ENCODE measurements at regions not wholly inside any gene's neighbourhood (a gene's known extent, or its start where the extent isn't known, plus 50 kb on each side); places are given as distances from the start of the nearest gene placed in this dataset.
A peak's percentile ranks its signal among the peaks of the same experiment; 100 is the strongest.
"Not testable (repeated sequence)": the region's sequence is repeated elsewhere in the genome, so short reads cannot be mapped to it uniquely, and the experiment has no call there.

- Histone ChIP-seq H3K27ac (ENCODE audit: low read depth, low read length, poor library complexity, severe bottlenecking) (no peak overlapping the region), H3K36me3 (ENCODE audit: insufficient read depth, low read length) (no peaks in the 10 kb centered on the region), H3K27me3 (ENCODE audit: insufficient read depth, low read length) (no peaks in the 10 kb centered on the region), H3K9me2 (ENCODE audit: low read depth, low read length) (no peaks in the 10 kb centered on the region), H3K4me2 (ENCODE audit: low read length) (no peak overlapping the region), H3K4me3 (ENCODE audit: low read depth, low read length, poor library complexity, severe bottlenecking) (no peak overlapping the region), H2AFZ (ENCODE audit: low read length) (no peak overlapping the region), H3K9ac (ENCODE audit: low read length) (no peak overlapping the region; the same call in 1 of the 2 replicates), H3F3A (ENCODE audit: insufficient read depth, low read length) (no peaks in the 10 kb centered on the region), H3K4me1 (ENCODE audit: insufficient read depth, low read length, severe bottlenecking) (peaks cover 18% of the 10 kb centered on the region), H3K79me2 (ENCODE audit: insufficient read depth, low read length) (no peaks in the 10 kb centered on the region), H4K20me1 (ENCODE audit: insufficient read depth, low read length) (no peaks in the 10 kb centered on the region), H3K9me3 (ENCODE audit: low read length) (no peaks in the 10 kb centered on the region)
- TF ChIP-seq CTCF (IDR thresholded peaks at IDR 0.05; ENCODE audit: low read length) (no peak), EZH2 (IDR thresholded peaks at IDR 0.05; ENCODE audit: borderline replicate concordance, low read length) (no peak)
These were observed 51.8 kb downstream of the TEX44 start for GRCh38 chr2:231644426-231644825.

GRCh38 chr2:231646476-231646875, 53.8 kb downstream of the TEX44 start:
- Histone ChIP-seq H3K9me3 (ENCODE audit: low read length) (no peaks in the 10 kb centered on the region), H3K4me2 (ENCODE audit: low read length) (no peak overlapping the region), H3K4me1 (ENCODE audit: insufficient read depth, low read length, severe bottlenecking) (peaks cover 18% of the 10 kb centered on the region), H3F3A (ENCODE audit: insufficient read depth, low read length) (no peaks in the 10 kb centered on the region), H3K27me3 (ENCODE audit: insufficient read depth, low read length) (no peaks in the 10 kb centered on the region), H2AFZ (ENCODE audit: low read length) (no peak overlapping the region), H4K20me1 (ENCODE audit: insufficient read depth, low read length) (no peaks in the 10 kb centered on the region), H3K79me2 (ENCODE audit: insufficient read depth, low read length) (no peaks in the 10 kb centered on the region), H3K4me3 (ENCODE audit: low read depth, low read length, poor library complexity, severe bottlenecking) (no peak overlapping the region), H3K36me3 (ENCODE audit: insufficient read depth, low read length) (no peaks in the 10 kb centered on the region), H3K27ac (ENCODE audit: low read depth, low read length, poor library complexity, severe bottlenecking) (no peak overlapping the region), H3K9me2 (ENCODE audit: low read depth, low read length) (no peaks in the 10 kb centered on the region), H3K9ac (ENCODE audit: low read length) (no peak overlapping the region)
- TF ChIP-seq EZH2 (IDR thresholded peaks at IDR 0.05; ENCODE audit: borderline replicate concordance, low read length) (no peak), CTCF (IDR thresholded peaks at IDR 0.05; ENCODE audit: low read length) (no peak)

GRCh38 chr2:231648579-231649174, 56.0 kb downstream of the TEX44 start:
- Histone ChIP-seq H3K4me3 (ENCODE audit: low read depth, low read length, poor library complexity, severe bottlenecking) (no peak overlapping the region), H3K79me2 (ENCODE audit: insufficient read depth, low read length) (no peaks in the 10 kb centered on the region), H4K20me1 (ENCODE audit: insufficient read depth, low read length) (no peaks in the 10 kb centered on the region), H3K9me3 (ENCODE audit: low read length) (no peaks in the 10 kb centered on the region), H2AFZ (ENCODE audit: low read length) (no peak overlapping the region), H3K9ac (ENCODE audit: low read length) (no peak overlapping the region), H3F3A (ENCODE audit: insufficient read depth, low read length) (no peaks in the 10 kb centered on the region), H3K27me3 (ENCODE audit: insufficient read depth, low read length) (no peaks in the 10 kb centered on the region), H3K4me2 (ENCODE audit: low read length) (no peak overlapping the region), H3K9me2 (ENCODE audit: low read depth, low read length) (no peaks in the 10 kb centered on the region), H3K36me3 (ENCODE audit: insufficient read depth, low read length) (no peaks in the 10 kb centered on the region), H3K4me1 (ENCODE audit: insufficient read depth, low read length, severe bottlenecking) (peaks cover 3% of the 10 kb centered on the region), H3K27ac (ENCODE audit: low read depth, low read length, poor library complexity, severe bottlenecking) (no peak overlapping the region)
- peak; percentile 68 for TF ChIP-seq CTCF (IDR thresholded peaks at IDR 0.05; ENCODE audit: low read length)
- TF ChIP-seq EZH2 (IDR thresholded peaks at IDR 0.05; ENCODE audit: borderline replicate concordance, low read length): no peak

GRCh38 chr2:231651561-231651960, 56.8 kb upstream of the PTMA start:
- H2AFZ ChIP-seq (ENCODE audit: low read length); H4K20me1 ChIP-seq (ENCODE audit: insufficient read depth, low read length); H3K27me3 ChIP-seq (ENCODE audit: insufficient read depth, low read length); H3K36me3 ChIP-seq (ENCODE audit: insufficient read depth, low read length); H3K27ac ChIP-seq (ENCODE audit: low read depth, low read length, poor library complexity, severe bottlenecking); H3K9me3 ChIP-seq (ENCODE audit: low read length); H3K4me2 ChIP-seq (ENCODE audit: low read length); H3K9me2 ChIP-seq (ENCODE audit: low read depth, low read length); H3K4me1 ChIP-seq (ENCODE audit: insufficient read depth, low read length, severe bottlenecking); H3F3A ChIP-seq (ENCODE audit: insufficient read depth, low read length); H3K4me3 ChIP-seq (ENCODE audit: low read depth, low read length, poor library complexity, severe bottlenecking); H3K9ac ChIP-seq (ENCODE audit: low read length); H3K79me2 ChIP-seq (ENCODE audit: insufficient read depth, low read length): not testable (repeated sequence)
